IPS DF 6.9 (cell line): ENCODE measurements at regions not wholly inside any gene's neighbourhood (a gene's known extent, or its start where the extent isn't known, plus 50 kb on each side); places are given as distances from the start of the nearest gene placed in this dataset.

ENCODE experiments used
- DNase-seq: peaks from one replicate; pipeline ENCODE4 v3.0.0-alpha.2; 2013; ENCODE audit warnings: low read depth, low spot score
- H3K27ac ChIP-seq: one replicate; pipeline ENCODE4 v1.5.1; 2013; ENCODE audit warnings: low read length, control low read depth
- H3K27me3 ChIP-seq: 2 replicates; pipeline ENCODE4 v1.6.1; 2013; ENCODE audit warnings: mild to moderate bottlenecking, low read length; ENCODE audit not compliant: control insufficient read depth, insufficient read depth
- H3K36me3 ChIP-seq: 2 replicates; pipeline ENCODE4 v1.6.1; 2013; ENCODE audit warnings: low read length; ENCODE audit not compliant: control insufficient read depth, insufficient read depth
- H3K4me1 ChIP-seq: 2 replicates; pipeline ENCODE4 v1.6.1; 2013; ENCODE audit warnings: low read length; ENCODE audit not compliant: control insufficient read depth, insufficient read depth
- H3K4me3 ChIP-seq: 2 replicates; pipeline ENCODE4 v1.5.1; 2013; ENCODE audit warnings: mild to moderate bottlenecking, low read length
- H3K9me3 ChIP-seq: 2 replicates; pipeline ENCODE4 v1.6.1; 2013; ENCODE audit warnings: low read length, inconsistent platforms; ENCODE audit not compliant: control insufficient read depth, insufficient read depth
- WGBS: extraction: QIAGEN DNeasy Blood & Tissue Kit; methylation state at CpG from one replicate; pipeline ENCODE4 v1.1.7; 2013; ENCODE audit warnings: mixed read lengths, missing lambda C conversion rate; ENCODE audit not compliant: insufficient read length, insufficient coverage; 5-methylcytosine and 5-hydroxymethylcytosine counted together

GRCh38 chr21:28663754-28664153 lies 328.9 kb downstream of the LTN1 start:
- no peak overlapping the region for H3K4me3 ChIP-seq
- DNase-seq = no peak
- H3K36me3 ChIP-seq = no peaks in the 10 kb centered on the region
- H3K9me3 ChIP-seq = no peaks in the 10 kb centered on the region
- no peak overlapping the region for H3K27ac ChIP-seq
- no peaks in the 10 kb centered on the region for H3K4me1 ChIP-seq
- no peaks in the 10 kb centered on the region for H3K27me3 ChIP-seq
- no CpG with 5 or more reads among the region's 5 CpGs for WGBS

- H3K36me3 ChIP-seq = no peaks in the 10 kb centered on the region
- DNase-seq = no peak
- H3K27me3 ChIP-seq = no peaks in the 10 kb centered on the region
- H3K27ac ChIP-seq = no peak overlapping the region
- no peak overlapping the region for H3K4me3 ChIP-seq
- H3K4me1 ChIP-seq = no peaks in the 10 kb centered on the region
- H3K9me3 ChIP-seq = no peaks in the 10 kb centered on the region
- no CpG with 5 or more reads among the region's 4 CpGs for WGBS
Observed at GRCh38 chr21:28663111-28663693, 329.5 kb downstream of the LTN1 start.

GRCh38 chr21:28657566-28657965 lies 335.1 kb downstream of the LTN1 start:
- Histone ChIP-seq H3K36me3 (no peaks in the 10 kb centered on the region), H3K4me1 (no peaks in the 10 kb centered on the region), H3K9me3 (no peaks in the 10 kb centered on the region), H3K4me3 (no peak overlapping the region), H3K27ac (no peak overlapping the region), H3K27me3 (no peaks in the 10 kb centered on the region)
- no peak for DNase-seq

- H3K4me3 ChIP-seq = no peak overlapping the region
- no peaks in the 10 kb centered on the region for H3K36me3 ChIP-seq
- no peaks in the 10 kb centered on the region for H3K4me1 ChIP-seq
- H3K27me3 ChIP-seq = no peaks in the 10 kb centered on the region
- WGBS = no CpG with 5 or more reads among the region's 1 CpG
- DNase-seq = no peak
- no peaks in the 10 kb centered on the region for H3K9me3 ChIP-seq
- H3K27ac ChIP-seq = no peak overlapping the region
Observed at GRCh38 chr21:28655471-28655870, 337.2 kb downstream of the LTN1 start.

- H3K27me3 ChIP-seq = no peaks in the 10 kb centered on the region
- no peaks in the 10 kb centered on the region for H3K4me1 ChIP-seq
- no CpG with 5 or more reads among the region's 3 CpGs for WGBS
- no peak for DNase-seq
- H3K4me3 ChIP-seq = no peak overlapping the region
- H3K27ac ChIP-seq = no peak overlapping the region
- H3K9me3 ChIP-seq = no peaks in the 10 kb centered on the region
- no peaks in the 10 kb centered on the region for H3K36me3 ChIP-seq
Observed at GRCh38 chr21:28654406-28654805, 338.3 kb downstream of the LTN1 start.

- no peaks in the 10 kb centered on the region for H3K4me1 ChIP-seq
- H3K27me3 ChIP-seq = no peaks in the 10 kb centered on the region
- DNase-seq = no peak
- H3K4me3 ChIP-seq = no peak overlapping the region
- H3K27ac ChIP-seq = no peak overlapping the region
- no peaks in the 10 kb centered on the region for H3K9me3 ChIP-seq
- no peaks in the 10 kb centered on the region for H3K36me3 ChIP-seq
- no CpG with 5 or more reads among the region's 1 CpG for WGBS
Observed at GRCh38 chr21:28644762-28645161, 347.9 kb downstream of the LTN1 start.

- Histone ChIP-seq H3K9me3 (no peaks in the 10 kb centered on the region), H3K27ac (no peak overlapping the region), H3K4me1 (no peaks in the 10 kb centered on the region), H3K27me3 (0 out of 2 replicates have a peak, but pooled peaks cover 1% of the 10 kb centered on the region), H3K36me3 (no peaks in the 10 kb centered on the region), H3K4me3 (no peak overlapping the region)
- no CpG with 5 or more reads among the region's 4 CpGs for WGBS
- DNase-seq = no peak
Observed at GRCh38 chr21:28642891-28643290, 349.8 kb downstream of the LTN1 start.

- H3K27me3 ChIP-seq = 0 out of 2 replicates have a peak, but pooled peaks cover 1% of the 10 kb centered on the region
- no CpG with 5 or more reads among the region's 1 CpG for WGBS
- no peaks in the 10 kb centered on the region for H3K9me3 ChIP-seq
- H3K4me1 ChIP-seq = no peaks in the 10 kb centered on the region
- H3K4me3 ChIP-seq = no peak overlapping the region
- H3K27ac ChIP-seq = no peak overlapping the region
- no peaks in the 10 kb centered on the region for H3K36me3 ChIP-seq
- no peak for DNase-seq
Observed at GRCh38 chr21:28641731-28642130, 350.9 kb downstream of the LTN1 start.

- H3K27ac ChIP-seq = no peak overlapping the region
- DNase-seq = no peak
- H3K9me3 ChIP-seq = no peaks in the 10 kb centered on the region
- no CpG with 5 or more reads among the region's 5 CpGs for WGBS
- no peaks in the 10 kb centered on the region for H3K36me3 ChIP-seq
- no peak overlapping the region for H3K4me3 ChIP-seq
- H3K27me3 ChIP-seq = 0 out of 2 replicates have a peak, but pooled peaks cover 1% of the 10 kb centered on the region
- H3K4me1 ChIP-seq = no peaks in the 10 kb centered on the region
Observed at GRCh38 chr21:28640326-28640725, 352.4 kb downstream of the LTN1 start.

- no peak for DNase-seq
- Histone ChIP-seq H3K4me1 (no peaks in the 10 kb centered on the region), H3K36me3 (no peaks in the 10 kb centered on the region), H3K4me3 (no peak overlapping the region), H3K27me3 (0 out of 2 replicates have a peak, but pooled peaks cover 1% of the 10 kb centered on the region), H3K9me3 (no peaks in the 10 kb centered on the region), H3K27ac (no peak overlapping the region)
- no CpG with 5 or more reads among the region's 1 CpG for WGBS
Observed at GRCh38 chr21:28639737-28640136, 352.9 kb downstream of the LTN1 start.
